ENCODE measurements at regions not wholly inside any gene's neighbourhood (a gene's known extent, or its start where the extent isn't known, plus 50 kb on each side); places are given as distances from the start of the nearest gene placed in this dataset.

GRCh38 chr6:3929281-3929798, 80.2 kb downstream of the FAM50B start:
- TF ChIP-seq, protein P1, sequence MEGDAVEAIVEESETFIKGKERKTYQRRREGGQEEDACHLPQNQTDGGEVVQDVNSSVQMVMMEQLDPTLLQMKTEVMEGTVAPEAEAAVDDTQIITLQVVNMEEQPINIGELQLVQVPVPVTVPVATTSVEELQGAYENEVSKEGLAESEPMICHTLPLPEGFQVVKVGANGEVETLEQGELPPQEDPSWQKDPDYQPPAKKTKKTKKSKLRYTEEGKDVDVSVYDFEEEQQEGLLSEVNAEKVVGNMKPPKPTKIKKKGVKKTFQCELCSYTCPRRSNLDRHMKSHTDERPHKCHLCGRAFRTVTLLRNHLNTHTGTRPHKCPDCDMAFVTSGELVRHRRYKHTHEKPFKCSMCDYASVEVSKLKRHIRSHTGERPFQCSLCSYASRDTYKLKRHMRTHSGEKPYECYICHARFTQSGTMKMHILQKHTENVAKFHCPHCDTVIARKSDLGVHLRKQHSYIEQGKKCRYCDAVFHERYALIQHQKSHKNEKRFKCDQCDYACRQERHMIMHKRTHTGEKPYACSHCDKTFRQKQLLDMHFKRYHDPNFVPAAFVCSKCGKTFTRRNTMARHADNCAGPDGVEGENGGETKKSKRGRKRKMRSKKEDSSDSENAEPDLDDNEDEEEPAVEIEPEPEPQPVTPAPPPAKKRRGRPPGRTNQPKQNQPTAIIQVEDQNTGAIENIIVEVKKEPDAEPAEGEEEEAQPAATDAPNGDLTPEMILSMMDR (IDR thresholded peaks at IDR 0.05): no peak
- TF ChIP-seq POLR2A (IDR thresholded peaks at IDR 0.05): no peak
